ENCODE measurements at regions not wholly inside any gene's neighbourhood (a gene's known extent, or its start where the extent isn't known, plus 50 kb on each side); places are given as distances from the start of the nearest gene placed in this dataset.

- no peaks in the 10 kb centered on the region for H4K20me1 ChIP-seq (ENCODE audit: insufficient read depth)
- H3K9me3 ChIP-seq (ENCODE audit: low read depth), result no peaks in the 10 kb centered on the region
- H3K9me2 ChIP-seq (ENCODE audit: insufficient read depth), result no peaks in the 10 kb centered on the region
- no peaks in the 10 kb centered on the region for H3K36me3 ChIP-seq (ENCODE audit: low read depth)
- 92 to 93% methylated on average over 1 of the region's 1 CpG for WGBS, 2 experiments (ENCODE audit: low coverage in 1 of 2, low lambda C conversion rate in 2 of 2, missing lambda C conversion rate in 2 of 2)
- no peaks in the 10 kb centered on the region for H3K27me3 ChIP-seq (replicated peaks; ENCODE audit: insufficient read depth)
- no peaks in the 10 kb centered on the region for H3K4me1 ChIP-seq (ENCODE audit: insufficient read depth)
- H3K79me2 ChIP-seq (ENCODE audit: insufficient read depth), result no peaks in the 10 kb centered on the region
- no peak for TF ChIP-seq EZH2phosphoT487 (IDR thresholded peaks at IDR 0.05; ENCODE audit: insufficient read depth, low read depth)
- TF ChIP-seq EZH2 (IDR thresholded peaks at IDR 0.05; ENCODE audit: insufficient read depth, poor library complexity, severe bottlenecking), result no peak
- no peak overlapping the region for H3K4me2 ChIP-seq (ENCODE audit: unreplicated experiment)
- no peaks in the 10 kb centered on the region for H3F3A ChIP-seq (ENCODE audit: insufficient read depth)
- H2AFZ ChIP-seq, result no peak overlapping the region
- no peak overlapping the region for H3K27ac ChIP-seq
- H3K9ac ChIP-seq, result no peak overlapping the region
- in situ Hi-C loops (cut with MboI), result no loop called here
- no peak for DNase-seq
- H3K4me3 ChIP-seq, result no peak overlapping the region
Observed at GRCh38 chr12:18823461-18823860, 85.5 kb downstream of the CAPZA3 start.

GRCh38 chr12:18824287-18824686 is 86.4 kb downstream of the CAPZA3 start:
- H3K9me3 ChIP-seq (ENCODE audit: low read depth), result peaks cover 2% of the 10 kb centered on the region
- H3K27ac ChIP-seq, result no peak overlapping the region
- DNase-seq, result no peak
- H3K4me3 ChIP-seq, result no peak overlapping the region
- in situ Hi-C loops (cut with MboI), result no loop called here
- H3F3A ChIP-seq (ENCODE audit: insufficient read depth), result no peaks in the 10 kb centered on the region
- H3K9me2 ChIP-seq (ENCODE audit: insufficient read depth), result no peaks in the 10 kb centered on the region
- H3K36me3 ChIP-seq (ENCODE audit: low read depth), result no peaks in the 10 kb centered on the region
- no peak overlapping the region for H3K9ac ChIP-seq
- H3K4me2 ChIP-seq (ENCODE audit: unreplicated experiment), result no peak overlapping the region
- H3K79me2 ChIP-seq (ENCODE audit: insufficient read depth), result no peaks in the 10 kb centered on the region
- no peak overlapping the region for H2AFZ ChIP-seq
- H4K20me1 ChIP-seq (ENCODE audit: insufficient read depth), result no peaks in the 10 kb centered on the region
- no peaks in the 10 kb centered on the region for H3K27me3 ChIP-seq (replicated peaks; ENCODE audit: insufficient read depth)
- TF ChIP-seq EZH2 (IDR thresholded peaks at IDR 0.05; ENCODE audit: insufficient read depth, poor library complexity, severe bottlenecking) (no peak), EZH2phosphoT487 (IDR thresholded peaks at IDR 0.05; ENCODE audit: insufficient read depth, low read depth) (no peak)
- no peaks in the 10 kb centered on the region for H3K4me1 ChIP-seq (ENCODE audit: insufficient read depth)
- 71 to 76% methylated on average over 11 of the region's 11 CpGs for WGBS, 2 experiments (ENCODE audit: low coverage in 1 of 2, low lambda C conversion rate in 2 of 2, missing lambda C conversion rate in 2 of 2)

GRCh38 chr12:18825138-18825537 is 87.2 kb downstream of the CAPZA3 start:
- Histone ChIP-seq H3K27ac (no peak overlapping the region), H3K36me3 (ENCODE audit: low read depth) (no peaks in the 10 kb centered on the region), H3K9ac (no peak overlapping the region), H3K4me3 (no peak overlapping the region), H3F3A (ENCODE audit: insufficient read depth) (no peaks in the 10 kb centered on the region), H3K79me2 (ENCODE audit: insufficient read depth) (no peaks in the 10 kb centered on the region), H3K9me2 (ENCODE audit: insufficient read depth) (no peaks in the 10 kb centered on the region), H2AFZ (no peak overlapping the region), H3K9me3 (ENCODE audit: low read depth) (peaks cover 2% of the 10 kb centered on the region), H3K27me3 (replicated peaks; ENCODE audit: insufficient read depth) (no peaks in the 10 kb centered on the region), H4K20me1 (ENCODE audit: insufficient read depth) (no peaks in the 10 kb centered on the region), H3K4me1 (ENCODE audit: insufficient read depth) (no peaks in the 10 kb centered on the region), H3K4me2 (ENCODE audit: unreplicated experiment) (no peak overlapping the region)
- in situ Hi-C loops (cut with MboI), result no loop called here
- no peak for DNase-seq
- TF ChIP-seq EZH2 (IDR thresholded peaks at IDR 0.05; ENCODE audit: insufficient read depth, poor library complexity, severe bottlenecking) (no peak), EZH2phosphoT487 (IDR thresholded peaks at IDR 0.05; ENCODE audit: insufficient read depth, low read depth) (no peak)
- 53 to 75% methylated on average over 2 of the region's 2 CpGs for WGBS, 2 experiments (ENCODE audit: low coverage in 1 of 2, low lambda C conversion rate in 2 of 2, missing lambda C conversion rate in 2 of 2)

GRCh38 chr12:18827913-18828312 is 90.0 kb downstream of the CAPZA3 start:
- in situ Hi-C loops (cut with MboI), result no loop called here
- DNase-seq, result no peak
- Histone ChIP-seq H3K4me2 (ENCODE audit: unreplicated experiment) (no peak overlapping the region), H3K4me1 (ENCODE audit: insufficient read depth) (no peaks in the 10 kb centered on the region), H3K79me2 (ENCODE audit: insufficient read depth) (no peaks in the 10 kb centered on the region), H2AFZ (no peak overlapping the region), H3K36me3 (ENCODE audit: low read depth) (no peaks in the 10 kb centered on the region), H3K9ac (no peak overlapping the region), H3F3A (ENCODE audit: insufficient read depth) (no peaks in the 10 kb centered on the region), H4K20me1 (ENCODE audit: insufficient read depth) (no peaks in the 10 kb centered on the region), H3K9me2 (ENCODE audit: insufficient read depth) (no peaks in the 10 kb centered on the region), H3K27ac (no peak overlapping the region), H3K4me3 (no peak overlapping the region), H3K9me3 (ENCODE audit: low read depth) (peaks cover 2% of the 10 kb centered on the region), H3K27me3 (replicated peaks; ENCODE audit: insufficient read depth) (no peaks in the 10 kb centered on the region)
- TF ChIP-seq EZH2 (IDR thresholded peaks at IDR 0.05; ENCODE audit: insufficient read depth, poor library complexity, severe bottlenecking), result no peak
- TF ChIP-seq EZH2phosphoT487 (IDR thresholded peaks at IDR 0.05; ENCODE audit: insufficient read depth, low read depth), result no peak
- WGBS, 2 experiments (ENCODE audit: low coverage in 1 of 2, low lambda C conversion rate in 2 of 2, missing lambda C conversion rate in 2 of 2), result 80 to 81% methylated on average over 2 of the region's 2 CpGs

- no peak overlapping the region for H3K4me3 ChIP-seq
- H3K9me2 ChIP-seq (ENCODE audit: insufficient read depth), result no peaks in the 10 kb centered on the region
- H4K20me1 ChIP-seq (ENCODE audit: insufficient read depth), result no peaks in the 10 kb centered on the region
- H3K27me3 ChIP-seq (replicated peaks; ENCODE audit: insufficient read depth), result no peaks in the 10 kb centered on the region
- H3K4me1 ChIP-seq (ENCODE audit: insufficient read depth), result no peaks in the 10 kb centered on the region
- no peaks in the 10 kb centered on the region for H3F3A ChIP-seq (ENCODE audit: insufficient read depth)
- H3K4me2 ChIP-seq (ENCODE audit: unreplicated experiment), result no peak overlapping the region
- H3K27ac ChIP-seq, result no peak overlapping the region
- TF ChIP-seq EZH2 (IDR thresholded peaks at IDR 0.05; ENCODE audit: insufficient read depth, poor library complexity, severe bottlenecking), result no peak
- no peak for TF ChIP-seq EZH2phosphoT487 (IDR thresholded peaks at IDR 0.05; ENCODE audit: insufficient read depth, low read depth)
- H3K9ac ChIP-seq, result no peak overlapping the region
- H3K79me2 ChIP-seq (ENCODE audit: insufficient read depth), result no peaks in the 10 kb centered on the region
- no peak for DNase-seq
- H3K36me3 ChIP-seq (ENCODE audit: low read depth), result no peaks in the 10 kb centered on the region
- in situ Hi-C loops (cut with MboI), result no loop called here
- H2AFZ ChIP-seq, result no peak overlapping the region
- H3K9me3 ChIP-seq (ENCODE audit: low read depth), result peaks cover 2% of the 10 kb centered on the region
Observed at GRCh38 chr12:18828483-18828882, 90.6 kb downstream of the CAPZA3 start.
